ENCODE measurements at regions not wholly inside any gene's neighbourhood (a gene's known extent, or its start where the extent isn't known, plus 50 kb on each side); places are given as distances from the start of the nearest gene placed in this dataset.
"Not testable (repeated sequence)": the region's sequence is repeated elsewhere in the genome, so short reads cannot be mapped to it uniquely, and the experiment has no call there.

- no peak for DNase-seq
Observed at GRCh38 chr3:110243081-110243480, 828.5 kb upstream of the NECTIN3 start.

DNA sequence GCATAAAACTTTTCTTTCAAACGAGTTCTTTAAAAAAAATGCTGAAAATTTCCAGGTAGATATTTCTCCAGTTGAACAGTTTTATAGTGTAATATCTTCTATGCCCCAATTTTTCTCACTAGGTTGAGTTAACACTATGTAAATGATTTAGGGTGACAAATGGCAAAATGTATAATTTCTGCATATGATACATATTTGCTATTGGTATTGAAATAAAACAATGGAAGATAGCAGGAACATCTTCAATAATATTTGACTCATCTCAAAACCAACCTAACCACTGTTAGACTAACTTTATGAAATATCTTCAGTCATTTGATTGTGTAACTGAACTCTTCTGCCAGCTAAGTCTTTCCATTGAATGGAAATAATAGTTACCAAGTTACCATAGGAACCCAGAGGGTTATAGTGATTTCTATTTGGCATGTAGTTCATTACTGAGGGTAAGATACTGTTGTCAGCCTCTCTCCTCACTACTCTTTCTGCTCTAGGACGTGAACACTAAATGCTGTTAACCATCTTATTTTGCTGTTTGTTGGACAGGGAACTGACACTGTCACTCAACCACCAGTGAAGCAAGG, 824.7 kb upstream of the NECTIN3 start:
- peak in 1 of 4 experiments; percentile 2 for DNase-seq

DNA sequence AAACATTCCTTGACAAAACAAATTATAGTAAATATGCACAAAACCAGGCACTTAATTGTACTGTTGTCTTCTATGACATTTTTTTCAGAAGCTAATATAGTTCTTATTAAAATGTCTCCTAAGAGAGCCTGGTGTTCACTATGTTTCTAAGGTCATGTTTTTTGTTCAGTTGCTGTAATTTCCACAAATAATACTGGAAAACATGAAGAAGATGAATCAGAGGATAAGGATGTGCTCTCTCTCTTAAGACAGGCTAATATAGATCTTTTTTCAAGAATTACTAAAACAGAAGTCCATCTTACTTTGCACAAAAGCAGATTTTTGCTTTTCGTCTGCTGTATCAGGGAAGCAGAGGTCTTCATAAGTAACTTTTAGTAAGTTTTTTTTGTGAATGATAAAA, 823.0 kb upstream of the NECTIN3 start:
- no peak for DNase-seq

- no peak for DNase-seq
Observed at GRCh38 chr3:110253794-110254193, 817.8 kb upstream of the NECTIN3 start.

GRCh38 chr3:110254591-110254990, 817.0 kb upstream of the NECTIN3 start:
- DNase-seq: no peak

DNA sequence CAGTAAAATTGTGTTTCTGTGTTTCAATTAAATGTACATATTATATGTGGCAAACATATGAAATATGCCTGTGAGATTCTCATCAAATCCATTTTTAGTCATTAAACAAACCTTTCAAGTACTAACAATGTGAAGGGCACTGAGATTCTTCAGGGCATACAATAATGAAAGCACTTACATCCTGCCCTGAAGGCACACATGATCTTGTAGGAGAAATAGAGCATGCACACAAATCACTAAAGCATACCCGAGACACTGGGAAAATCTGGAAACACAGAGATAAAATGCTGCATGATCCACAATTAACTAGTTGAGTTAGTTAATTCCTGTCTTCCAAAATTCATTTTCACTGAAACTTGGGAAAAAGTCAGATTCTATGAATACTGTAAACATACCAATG, 810.5 kb upstream of the NECTIN3 start:
- DNase-seq: no peak

- DNase-seq: no peak
Observed at GRCh38 chr3:110262896-110263295, 808.7 kb upstream of the NECTIN3 start.

DNA sequence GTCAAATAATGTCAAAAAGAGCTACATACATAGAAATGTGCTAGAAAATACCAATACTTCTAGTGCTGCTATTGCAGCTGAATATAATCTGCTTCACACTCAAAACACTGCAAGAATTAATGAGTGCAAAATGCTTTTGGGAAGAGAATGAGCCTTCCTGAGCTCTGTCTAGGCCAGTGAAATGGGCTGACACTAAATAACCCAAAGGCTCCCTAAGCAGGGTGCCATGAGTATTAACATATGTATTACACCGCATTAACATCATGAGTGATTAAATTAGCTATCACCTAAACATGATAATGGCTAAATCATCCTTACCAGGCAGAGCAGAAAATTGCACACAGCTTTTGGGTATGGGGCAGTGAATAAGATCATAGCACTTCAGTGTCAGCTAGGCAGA, 806.3 kb upstream of the NECTIN3 start:
- DNase-seq: no peak

DNA sequence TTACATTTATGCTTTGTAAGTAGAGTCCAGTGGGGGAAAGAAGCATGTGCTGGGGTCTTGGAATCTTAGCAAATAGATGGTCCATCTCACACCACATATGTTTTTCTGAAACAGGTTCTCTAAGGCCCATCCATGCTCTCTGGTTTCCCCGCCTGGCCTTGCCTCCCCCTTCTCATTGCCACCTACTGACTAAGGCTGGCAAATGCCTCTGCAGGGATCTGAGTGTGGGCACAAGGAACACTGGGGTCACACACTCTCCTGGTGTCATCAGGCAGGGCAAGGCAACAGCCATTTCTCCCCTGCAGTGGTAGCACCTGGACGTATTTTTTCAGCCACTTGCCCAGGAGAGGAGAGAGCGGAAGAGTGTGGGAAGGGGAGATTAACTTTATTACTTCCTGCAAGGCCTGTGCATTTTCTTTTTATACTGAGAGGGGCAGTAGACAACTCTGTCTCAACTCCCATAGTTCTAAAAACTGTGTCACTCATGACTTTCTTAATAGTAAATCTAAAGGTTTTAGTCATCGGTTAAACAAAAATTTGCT, 804.2 kb upstream of the NECTIN3 start:
- no peak for DNase-seq

DNA sequence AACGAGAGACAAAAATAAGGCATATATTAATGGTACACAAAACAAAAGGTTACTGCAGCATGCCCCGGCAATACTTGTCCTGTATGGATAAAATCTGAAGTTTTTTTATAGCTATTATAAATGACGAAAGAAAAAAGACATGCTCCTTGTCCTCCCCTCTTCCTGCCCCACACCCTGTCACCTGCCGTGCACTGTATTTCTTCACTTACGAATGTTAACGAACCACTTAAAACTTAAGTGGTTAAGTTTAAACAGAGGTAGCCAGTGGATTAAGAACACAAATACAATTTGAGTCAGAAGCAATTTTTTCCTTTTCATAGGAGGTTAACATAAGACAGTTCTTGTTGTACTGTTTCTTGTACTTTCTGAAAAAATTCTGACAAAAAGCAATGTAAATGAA, 799.1 kb upstream of the NECTIN3 start:
- DNase-seq: no peak

DNA sequence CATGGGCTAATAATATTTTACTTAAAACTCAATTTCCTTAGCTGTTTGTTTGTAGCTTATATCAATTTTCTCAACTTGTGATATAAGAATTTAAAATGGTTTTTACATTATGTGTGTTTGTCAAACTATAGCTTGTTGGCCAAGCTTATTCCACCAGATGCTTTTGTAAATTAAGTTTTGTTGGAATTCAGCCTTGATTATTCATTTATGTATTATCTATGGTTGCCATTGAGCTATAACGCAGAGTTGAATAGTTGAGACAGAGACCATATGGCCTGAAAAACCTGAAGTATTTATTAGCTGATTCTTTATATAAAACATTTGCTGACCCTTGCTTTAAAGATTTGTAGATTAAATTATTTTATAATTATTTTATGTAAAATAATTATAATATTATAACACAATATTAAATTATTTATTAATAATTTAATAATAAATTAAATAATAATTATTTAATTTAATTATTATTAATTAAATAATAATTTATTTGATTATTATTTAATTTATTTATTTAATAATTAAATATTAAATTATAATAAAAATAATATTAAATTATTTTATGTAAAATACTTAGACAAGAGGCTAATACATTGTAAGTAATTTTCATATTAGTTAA, 779.6 kb upstream of the NECTIN3 start:
- DNase-seq: no peak

DNA sequence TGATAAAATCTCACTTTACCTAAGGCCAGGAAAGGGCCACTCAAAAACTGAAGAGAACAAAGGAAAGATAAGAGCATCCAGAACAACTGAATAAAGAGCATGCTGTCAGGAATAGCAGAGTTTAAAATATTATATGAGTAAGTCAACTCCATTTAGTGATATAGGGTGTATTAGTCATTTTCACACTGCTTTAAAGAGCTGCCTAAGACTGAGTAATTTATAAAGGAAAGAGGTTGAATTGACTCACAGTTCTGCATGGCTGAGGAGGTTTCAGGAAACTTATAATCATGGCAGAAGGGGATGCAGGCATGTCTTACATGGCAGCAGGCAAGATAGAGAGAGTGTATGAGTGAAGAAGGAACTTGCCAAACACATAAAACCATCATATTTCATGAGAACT, 778.0 kb upstream of the NECTIN3 start:
- DNase-seq: no peak

DNA sequence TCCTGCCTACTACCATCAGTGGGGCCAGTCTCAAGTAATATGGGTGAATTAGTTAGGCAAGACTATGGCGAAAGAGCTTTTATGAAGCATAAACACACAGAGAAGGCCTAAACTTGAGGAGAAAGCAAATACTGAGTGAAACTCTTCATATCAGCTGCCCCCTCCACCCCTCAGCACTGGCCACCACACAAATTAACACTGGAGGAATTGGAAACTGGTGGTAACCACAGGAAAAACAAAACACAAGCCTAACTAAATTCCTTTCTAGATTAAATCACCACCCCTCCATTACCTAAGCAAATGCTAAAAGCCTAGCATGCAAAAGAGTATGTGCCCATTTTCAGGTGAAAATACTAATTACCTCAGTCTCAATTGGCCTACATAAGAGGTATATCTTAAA, 774.7 kb upstream of the NECTIN3 start:
- DNase-seq: no peak

DNA sequence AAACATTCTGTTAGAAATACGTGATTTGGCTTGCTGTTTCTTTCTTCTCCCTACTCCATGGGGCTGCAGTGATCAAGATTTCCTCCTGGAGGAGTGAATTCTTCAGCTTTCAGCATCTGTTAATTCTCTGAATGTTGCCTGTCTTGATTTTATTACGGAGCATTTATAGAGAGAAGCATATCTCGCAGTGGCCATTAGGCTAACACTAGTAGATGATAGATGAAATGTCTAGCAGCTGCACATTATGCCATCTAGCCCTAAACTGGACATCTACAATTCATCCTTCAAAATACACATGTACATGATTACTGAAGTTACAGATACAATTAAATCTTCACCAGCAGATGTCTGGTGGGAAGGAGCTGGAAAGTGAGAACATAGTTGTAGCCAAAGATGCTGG, 769.8 kb upstream of the NECTIN3 start:
- no peak for DNase-seq

DNA sequence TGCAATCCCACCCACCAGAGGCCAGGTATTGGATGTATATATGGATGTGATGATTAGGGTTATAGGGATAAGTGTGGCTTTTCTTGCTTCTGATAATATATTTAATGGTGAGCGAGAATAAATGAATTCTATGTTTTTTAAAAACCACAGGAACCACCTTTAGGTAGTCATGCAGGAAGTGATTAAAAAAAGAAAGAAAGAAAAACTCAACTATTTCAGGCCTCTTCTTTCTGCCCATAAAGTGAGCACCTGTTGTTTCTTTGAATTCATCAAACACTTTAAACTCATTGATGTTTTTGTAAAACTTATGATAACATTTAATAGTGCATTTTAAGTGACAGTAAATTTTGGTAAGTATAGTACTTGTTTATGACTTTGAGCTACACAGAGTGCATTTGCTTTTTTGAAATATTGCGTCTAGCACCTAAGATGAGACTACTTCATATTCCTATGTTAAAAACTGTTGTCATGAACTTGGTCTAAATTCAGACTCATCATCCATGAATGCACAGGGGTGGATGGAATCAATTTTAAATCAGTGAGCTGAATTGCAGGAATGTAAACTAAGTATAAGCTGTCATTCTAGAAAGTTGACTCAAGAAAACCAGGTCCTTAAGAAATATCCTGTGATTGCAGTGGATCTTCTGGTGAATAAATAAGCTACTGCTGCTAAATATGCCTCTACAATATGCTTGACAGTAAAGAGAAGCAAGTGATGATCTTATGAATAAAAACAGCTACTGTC, 764.4 kb upstream of the NECTIN3 start:
- no peak for DNase-seq

GRCh38 chr3:110311541-110311940, 760.1 kb upstream of the NECTIN3 start:
- peak in 1 of 4 experiments; percentile 7 for DNase-seq

DNA sequence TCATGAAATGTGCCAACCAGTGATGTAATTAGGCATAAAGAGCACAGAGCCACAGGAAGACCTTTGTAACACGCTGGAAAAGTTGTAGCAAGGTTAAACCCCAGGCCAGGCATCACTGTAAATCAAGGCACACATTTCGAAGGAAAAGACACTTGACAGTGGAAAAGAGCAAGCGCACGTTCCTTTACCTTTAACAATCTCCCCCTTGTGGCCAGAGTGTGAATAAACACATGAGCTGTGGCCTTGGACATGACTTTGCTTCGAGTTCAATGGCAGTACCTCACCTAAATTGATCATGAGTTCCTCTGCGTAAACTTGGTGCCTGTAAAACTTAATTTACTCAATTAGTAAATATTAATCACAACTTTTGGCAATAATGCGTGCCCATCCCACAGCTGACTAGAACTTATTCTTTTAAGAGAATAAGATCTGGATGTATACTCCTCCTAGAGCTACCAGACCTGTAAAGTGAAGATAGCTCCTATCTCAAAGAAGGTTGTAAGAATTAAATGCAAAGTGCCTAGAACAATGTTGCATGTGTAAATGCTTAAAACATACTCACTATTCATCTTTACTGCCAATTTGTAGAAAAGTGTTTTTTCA, 757.0 kb upstream of the NECTIN3 start:
- DNase-seq: peak; percentile 61 to 86 (median 68)

DNA sequence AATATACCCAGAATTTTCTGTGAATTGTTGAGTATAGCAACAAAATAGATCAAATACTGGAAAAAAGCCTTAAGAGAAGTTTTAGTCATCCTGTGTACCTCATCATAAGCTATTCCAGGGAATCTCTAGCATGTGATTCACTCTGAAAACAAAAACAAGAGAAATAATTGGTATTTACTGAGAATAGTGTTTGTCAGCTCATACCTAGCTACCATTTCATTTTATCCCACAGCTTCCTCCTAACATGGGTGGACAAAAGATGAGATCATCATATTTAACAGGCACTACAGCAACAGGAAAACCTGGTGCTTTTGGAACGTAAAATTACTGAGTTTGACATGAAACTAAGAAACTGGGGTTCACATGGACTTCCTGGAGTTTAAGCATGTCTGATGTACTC, 753.5 kb upstream of the NECTIN3 start:
- no peak for DNase-seq

- DNase-seq: no peak
Observed at GRCh38 chr3:110323349-110323748, 748.3 kb upstream of the NECTIN3 start.

- no peak for DNase-seq
Observed at GRCh38 chr3:110324171-110324705, 747.4 kb upstream of the NECTIN3 start.

GRCh38 chr3:110327870-110328269, 743.7 kb upstream of the NECTIN3 start:
- no peak for DNase-seq

- not testable (repeated sequence) for DNase-seq
Observed at GRCh38 chr3:110331562-110331961, 740.1 kb upstream of the NECTIN3 start.

DNA sequence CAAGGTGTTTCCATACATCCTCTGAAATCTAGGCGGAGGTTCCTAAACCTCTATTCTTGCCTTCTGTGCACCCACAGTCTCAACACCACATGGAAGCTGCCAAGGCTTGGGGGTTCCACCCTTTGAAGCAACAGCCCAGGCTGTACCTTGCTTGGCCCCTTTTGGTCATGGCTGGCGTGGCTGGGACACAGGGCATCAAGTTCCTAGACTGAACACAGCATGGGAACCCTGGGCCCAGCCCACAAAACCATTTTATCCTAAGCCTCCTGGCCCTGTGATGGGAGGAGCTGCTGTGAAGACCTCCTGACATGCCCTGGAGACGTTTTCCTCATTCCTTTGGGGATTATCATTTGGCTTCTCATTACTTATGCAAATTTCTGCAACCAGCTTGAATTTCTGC, 739.0 kb upstream of the NECTIN3 start:
- no peak for DNase-seq

Data from suppressor macrophage (primary cell).